GM12878 (cell line): ENCODE measurements at regions not wholly inside any gene's neighbourhood (a gene's known extent, or its start where the extent isn't known, plus 50 kb on each side); places are given as distances from the start of the nearest gene placed in this dataset.

Experiments used
- ATF3 ChIP-seq: IDR thresholded peaks from 2 replicates; pipeline ENCODE4 v1.6.1; 2011; ENCODE audit warnings: low read depth, mild to moderate bottlenecking, low read length, moderate library complexity, borderline replicate concordance; ENCODE audit errors: extremely low read depth
- BRCA1 ChIP-seq: IDR thresholded peaks from 2 replicates; pipeline ENCODE4 v1.6.1; 2011; ENCODE audit warnings: low read depth, low read length, improper control_type of control experiment
- CEBPB ChIP-seq, 2 experiments: fragments of 150-350 bp in 1 of 2; IDR thresholded peaks; 2 replicates each; pipeline ENCODE4 v1.6.1; 2012 to 2014; ENCODE audit warnings: low read depth in 2 of 2, low read length in 2 of 2, borderline replicate concordance in 1 of 2, inconsistent platforms in 1 of 2
- E2F4 ChIP-seq: IDR thresholded peaks from 2 replicates; pipeline ENCODE4 v1.6.1; 2012; ENCODE audit warnings: low read depth, low read length, improper control_type of control experiment
- FOS ChIP-seq: IDR thresholded peaks from 3 replicates; pipeline ENCODE4 v1.6.1; 2011; ENCODE audit warnings: borderline replicate concordance; ENCODE audit not compliant: insufficient read length; ENCODE audit errors: extremely low read depth
- KLF5 ChIP-seq: fragments of 450-650 bp; IDR thresholded peaks from 2 replicates; pipeline ENCODE4 v1.6.1; 2014; ENCODE audit warnings: mild to moderate bottlenecking; ENCODE audit not compliant: partially characterized antibody
- MTA2 ChIP-seq: fragments of 450-650 bp; IDR thresholded peaks from 2 replicates; pipeline ENCODE4 v1.6.1; 2016; ENCODE audit warnings: low read depth, mild to moderate bottlenecking, moderate library complexity
- NFYA ChIP-seq: IDR thresholded peaks from 2 replicates; pipeline ENCODE4 v1.6.1; 2011; ENCODE audit warnings: low read depth, mild to moderate bottlenecking, low read length, improper control_type of control experiment, borderline replicate concordance
- PAX5 ChIP-seq: IDR thresholded peaks from 2 replicates; pipeline ENCODE4 v1.6.1; 2011; ENCODE audit warnings: low read depth, low read length, borderline replicate concordance
- RUNX3 ChIP-seq: IDR thresholded peaks from 2 replicates; pipeline ENCODE4 v1.6.1; 2012; ENCODE audit warnings: low read length, inconsistent platforms
- ZNF687 ChIP-seq: fragments of 450-650 bp; IDR thresholded peaks from 2 replicates; pipeline ENCODE4 v1.6.1; 2017; ENCODE audit warnings: mild to moderate bottlenecking, moderate library complexity
- TF ChIP-seq, protein P1 (sequence below): IDR thresholded peaks from 2 replicates; pipeline ENCODE4 v1.6.1; 2012; ENCODE audit warnings: low read depth, low read length, improper control_type of control experiment
- TF ChIP-seq, protein P2 (sequence below): fragments of 450-650 bp; IDR thresholded peaks from 2 replicates; pipeline ENCODE4 v1.6.1; 2016; ENCODE audit warnings: mild to moderate bottlenecking
- TF ChIP-seq, protein P3 (sequence below): IDR thresholded peaks from 2 replicates; pipeline ENCODE4 v1.6.1; 2012; ENCODE audit warnings: low read length, inconsistent platforms
- TF ChIP-seq, protein P4 (sequence below): fragments of 450-650 bp; IDR thresholded peaks from 2 replicates; pipeline ENCODE4 v1.6.1; 2016; ENCODE audit warnings: mild to moderate bottlenecking, moderate library complexity, borderline replicate concordance

GRCh38 chr7:131109759-131110296 lies 217.8 kb upstream of the MKLN1 start (continued):
- TF ChIP-seq ZNF687 (peak; percentile 71), CEBPB (IDR thresholded peaks at IDR 0.05; ENCODE audit: borderline replicate concordance in 1 of 2, low read depth in 2 of 2, low read length in 2 of 2) (no peak), NFYA (no peak), FOS (no peak), RUNX3 (peak; percentile 36; the same call in 1 of the 2 replicates), KLF5 (no peak), E2F4 (no peak), MTA2 (no peak), PAX5 (no peak), BRCA1 (no peak), ATF3 (no peak)
- TF ChIP-seq, protein P1, sequence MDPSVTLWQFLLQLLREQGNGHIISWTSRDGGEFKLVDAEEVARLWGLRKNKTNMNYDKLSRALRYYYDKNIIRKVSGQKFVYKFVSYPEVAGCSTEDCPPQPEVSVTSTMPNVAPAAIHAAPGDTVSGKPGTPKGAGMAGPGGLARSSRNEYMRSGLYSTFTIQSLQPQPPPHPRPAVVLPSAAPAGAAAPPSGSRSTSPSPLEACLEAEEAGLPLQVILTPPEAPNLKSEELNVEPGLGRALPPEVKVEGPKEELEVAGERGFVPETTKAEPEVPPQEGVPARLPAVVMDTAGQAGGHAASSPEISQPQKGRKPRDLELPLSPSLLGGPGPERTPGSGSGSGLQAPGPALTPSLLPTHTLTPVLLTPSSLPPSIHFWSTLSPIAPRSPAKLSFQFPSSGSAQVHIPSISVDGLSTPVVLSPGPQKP = no peak
- TF ChIP-seq, protein P2, sequence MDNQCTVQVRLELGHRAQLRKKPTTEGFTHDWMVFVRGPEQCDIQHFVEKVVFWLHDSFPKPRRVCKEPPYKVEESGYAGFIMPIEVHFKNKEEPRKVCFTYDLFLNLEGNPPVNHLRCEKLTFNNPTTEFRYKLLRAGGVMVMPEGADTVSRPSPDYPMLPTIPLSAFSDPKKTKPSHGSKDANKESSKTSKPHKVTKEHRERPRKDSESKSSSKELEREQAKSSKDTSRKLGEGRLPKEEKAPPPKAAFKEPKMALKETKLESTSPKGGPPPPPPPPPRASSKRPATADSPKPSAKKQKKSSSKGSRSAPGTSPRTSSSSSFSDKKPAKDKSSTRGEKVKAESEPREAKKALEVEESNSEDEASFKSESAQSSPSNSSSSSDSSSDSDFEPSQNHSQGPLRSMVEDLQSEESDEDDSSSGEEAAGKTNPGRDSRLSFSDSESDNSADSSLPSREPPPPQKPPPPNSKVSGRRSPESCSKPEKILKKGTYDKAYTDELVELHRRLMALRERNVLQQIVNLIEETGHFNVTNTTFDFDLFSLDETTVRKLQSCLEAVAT = no peak; the same call in 1 of the 2 replicates
- TF ChIP-seq, protein P3, sequence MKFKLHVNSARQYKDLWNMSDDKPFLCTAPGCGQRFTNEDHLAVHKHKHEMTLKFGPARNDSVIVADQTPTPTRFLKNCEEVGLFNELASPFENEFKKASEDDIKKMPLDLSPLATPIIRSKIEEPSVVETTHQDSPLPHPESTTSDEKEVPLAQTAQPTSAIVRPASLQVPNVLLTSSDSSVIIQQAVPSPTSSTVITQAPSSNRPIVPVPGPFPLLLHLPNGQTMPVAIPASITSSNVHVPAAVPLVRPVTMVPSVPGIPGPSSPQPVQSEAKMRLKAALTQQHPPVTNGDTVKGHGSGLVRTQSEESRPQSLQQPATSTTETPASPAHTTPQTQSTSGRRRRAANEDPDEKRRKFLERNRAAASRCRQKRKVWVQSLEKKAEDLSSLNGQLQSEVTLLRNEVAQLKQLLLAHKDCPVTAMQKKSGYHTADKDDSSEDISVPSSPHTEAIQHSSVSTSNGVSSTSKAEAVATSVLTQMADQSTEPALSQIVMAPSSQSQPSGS = no peak
- TF ChIP-seq, protein P4, sequence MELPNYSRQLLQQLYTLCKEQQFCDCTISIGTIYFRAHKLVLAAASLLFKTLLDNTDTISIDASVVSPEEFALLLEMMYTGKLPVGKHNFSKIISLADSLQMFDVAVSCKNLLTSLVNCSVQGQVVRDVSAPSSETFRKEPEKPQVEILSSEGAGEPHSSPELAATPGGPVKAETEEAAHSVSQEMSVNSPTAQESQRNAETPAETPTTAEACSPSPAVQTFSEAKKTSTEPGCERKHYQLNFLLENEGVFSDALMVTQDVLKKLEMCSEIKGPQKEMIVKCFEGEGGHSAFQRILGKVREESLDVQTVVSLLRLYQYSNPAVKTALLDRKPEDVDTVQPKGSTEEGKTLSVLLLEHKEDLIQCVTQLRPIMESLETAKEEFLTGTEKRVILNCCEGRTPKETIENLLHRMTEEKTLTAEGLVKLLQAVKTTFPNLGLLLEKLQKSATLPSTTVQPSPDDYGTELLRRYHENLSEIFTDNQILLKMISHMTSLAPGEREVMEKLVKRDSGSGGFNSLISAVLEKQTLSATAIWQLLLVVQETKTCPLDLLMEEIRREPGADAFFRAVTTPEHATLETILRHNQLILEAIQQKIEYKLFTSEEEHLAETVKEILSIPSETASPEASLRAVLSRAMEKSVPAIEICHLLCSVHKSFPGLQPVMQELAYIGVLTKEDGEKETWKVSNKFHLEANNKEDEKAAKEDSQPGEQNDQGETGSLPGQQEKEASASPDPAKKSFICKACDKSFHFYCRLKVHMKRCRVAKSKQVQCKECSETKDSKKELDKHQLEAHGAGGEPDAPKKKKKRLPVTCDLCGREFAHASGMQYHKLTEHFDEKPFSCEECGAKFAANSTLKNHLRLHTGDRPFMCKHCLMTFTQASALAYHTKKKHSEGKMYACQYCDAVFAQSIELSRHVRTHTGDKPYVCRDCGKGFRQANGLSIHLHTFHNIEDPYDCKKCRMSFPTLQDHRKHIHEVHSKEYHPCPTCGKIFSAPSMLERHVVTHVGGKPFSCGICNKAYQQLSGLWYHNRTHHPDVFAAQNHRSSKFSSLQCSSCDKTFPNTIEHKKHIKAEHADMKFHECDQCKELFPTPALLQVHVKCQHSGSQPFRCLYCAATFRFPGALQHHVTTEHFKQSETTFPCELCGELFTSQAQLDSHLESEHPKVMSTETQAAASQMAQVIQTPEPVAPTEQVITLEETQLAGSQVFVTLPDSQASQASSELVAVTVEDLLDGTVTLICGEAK = no peak
